GM23338 (cell line): ENCODE measurements at regions not wholly inside any gene's neighbourhood (a gene's known extent, or its start where the extent isn't known, plus 50 kb on each side); places are given as distances from the start of the nearest gene placed in this dataset.

Source experiments
- ATAC-seq: fragments of 200-7000 bp; cut with Tn5 transposase; 3 replicates; pipeline ENCODE4 v1.9.1; 2020
- DNase-seq: peaks from one replicate; pipeline ENCODE4 v3.0.0-alpha.2; 2015; ENCODE audit warnings: low spot score
- H2AFZ ChIP-seq: fragments of 200-600 bp; sonication (generic); 2 replicates; pipeline ENCODE4 v1.8.0; 2016; ENCODE audit warnings: antibody characterized with exemption, mild to moderate bottlenecking, moderate library complexity
- H3F3A ChIP-seq: fragments of 200-600 bp; sonication (generic); replicated peaks from 2 replicates; pipeline ENCODE4 v1.8.0; 2017; ENCODE audit warnings: antibody characterized with exemption, mixed run types, low read depth
- H3K27ac ChIP-seq: fragments of 200-600 bp; sonication (generic); 2 replicates; pipeline ENCODE4 v1.6.1; 2016; ENCODE audit warnings: low read depth
- H3K27me3 ChIP-seq: fragments of 200-600 bp; sonication (generic); 2 replicates; pipeline ENCODE4 v1.8.0; 2016; ENCODE audit warnings: mild to moderate bottlenecking, mixed run types, moderate library complexity; ENCODE audit not compliant: insufficient read depth
- H3K36me3 ChIP-seq: fragments of 200-600 bp; sonication (generic); 2 replicates; pipeline ENCODE4 v1.8.0; 2016; ENCODE audit warnings: mild to moderate bottlenecking; ENCODE audit not compliant: insufficient read depth
- H3K4me1 ChIP-seq: fragments of 200-600 bp; sonication (generic); 2 replicates; pipeline ENCODE4 v1.8.0; 2016; ENCODE audit warnings: mild to moderate bottlenecking, moderate library complexity; ENCODE audit not compliant: insufficient read depth
- H3K4me2 ChIP-seq: fragments of 200-600 bp; sonication (generic); 2 replicates; pipeline ENCODE4 v1.7.1; 2017; ENCODE audit warnings: mixed run types
- H3K4me3 ChIP-seq: fragments of 200-600 bp; sonication (generic); 2 replicates; pipeline ENCODE4 v1.6.1; 2016; ENCODE audit warnings: mixed run types
- H3K79me2 ChIP-seq: fragments of 200-600 bp; sonication (generic); replicated peaks from 2 replicates; pipeline ENCODE4 v1.8.0; 2017; ENCODE audit warnings: mild to moderate bottlenecking; ENCODE audit not compliant: insufficient read depth
- H3K9me2 ChIP-seq: fragments of 200-600 bp; sonication (generic); 2 replicates; pipeline ENCODE4 v1.8.0; 2017; ENCODE audit not compliant: insufficient read depth
- H4K20me1 ChIP-seq: fragments of 200-600 bp; sonication (generic); replicated peaks from 2 replicates; pipeline ENCODE4 v1.8.0; 2017; ENCODE audit warnings: mild to moderate bottlenecking; ENCODE audit not compliant: insufficient read depth
- H3K27ac Mint-ChIP-seq: 2 replicates; pipeline ENCODE4 v1.8.0; 2020; ENCODE audit warnings: inconsistent platforms, mild to moderate bottlenecking, moderate library complexity, mixed read lengths
- H3K27me3 Mint-ChIP-seq: 3 replicates; pipeline ENCODE4 v1.8.0; 2022; ENCODE audit warnings: low read depth, mild to moderate bottlenecking, moderate library complexity, mixed read lengths, inconsistent platforms; ENCODE audit not compliant: insufficient read depth, poor library complexity
- H3K36me3 Mint-ChIP-seq: 3 replicates; pipeline ENCODE4 v1.8.0; 2021; ENCODE audit warnings: low read depth, mild to moderate bottlenecking, inconsistent platforms, moderate library complexity, mixed read lengths
- H3K4me1 Mint-ChIP-seq: 3 replicates; pipeline ENCODE4 v1.8.0; 2020; ENCODE audit warnings: mild to moderate bottlenecking, inconsistent platforms, mixed read lengths
- H3K4me3 Mint-ChIP-seq: 3 replicates; pipeline ENCODE4 v1.8.0; 2021; ENCODE audit warnings: moderate library complexity, mild to moderate bottlenecking, inconsistent platforms, mixed read lengths
- H3K9me3 Mint-ChIP-seq: 3 replicates; pipeline ENCODE4 v1.8.0; 2020; ENCODE audit warnings: moderate library complexity, mild to moderate bottlenecking, inconsistent platforms, mixed read lengths
- CREB1 ChIP-seq: fragments of 250-450 bp; sonication (Bioruptor Pico); IDR thresholded peaks from 2 replicates; pipeline ENCODE4 v1.5.0; 2020; ENCODE audit warnings: low read depth, mild to moderate bottlenecking, moderate library complexity
- CTCF ChIP-seq, 2 experiments: fragments of 200-600 bp in 1 of 2; sonication (generic) in 1 of 2; conservative IDR thresholded peaks; 2 replicates each; pipeline versions ENCODE4 v1.5.1 to v1.6.1; 2016 to 2017; ENCODE audit warnings: antibody characterized with exemption in 2 of 2, low read depth in 2 of 2, mild to moderate bottlenecking in 2 of 2, moderate library complexity in 1 of 2
- ETS1 ChIP-seq: IDR thresholded peaks from 2 replicates; pipeline ENCODE4 v1.6.1; 2016; ENCODE audit warnings: antibody characterized with exemption
- EZH2 ChIP-seq: fragments of 200-600 bp; sonication (generic); IDR thresholded peaks from one replicate; pipeline ENCODE4 v1.8.0; 2017; ENCODE audit warnings: antibody characterized with exemption, mild to moderate bottlenecking, low read depth; ENCODE audit not compliant: unreplicated experiment
- JUNB ChIP-seq: IDR thresholded peaks from one replicate; pipeline ENCODE4 v1.6.1; 2016; ENCODE audit warnings: antibody characterized with exemption; ENCODE audit not compliant: unreplicated experiment
- NANOG ChIP-seq: IDR thresholded peaks from 2 replicates; pipeline ENCODE4 v1.6.1; 2016; ENCODE audit warnings: antibody characterized with exemption, borderline replicate concordance
- POLR2AphosphoS5 ChIP-seq: IDR thresholded peaks from 2 replicates; pipeline ENCODE4 v1.6.1; 2016; ENCODE audit warnings: antibody characterized with exemption, low read depth
- ZNF114 ChIP-seq: fragments of 250-450 bp; sonication (Bioruptor Pico); IDR thresholded peaks from 2 replicates; pipeline ENCODE4 v1.5.0; 2020; ENCODE audit warnings: mild to moderate bottlenecking, moderate library complexity
- ZNF462 ChIP-seq: fragments of 250-450 bp; sonication (Bioruptor Pico); IDR thresholded peaks from 2 replicates; pipeline ENCODE4 v1.5.0; 2020; ENCODE audit warnings: mild to moderate bottlenecking, moderate library complexity

- Mint-ChIP-seq H3K27ac (0 out of 2 replicates have a peak overlapping the region, but pooled peaks have one; percentile 85), H3K36me3 (peaks cover 9% of the 10 kb centered on the region; the same call in 2 of the 3 replicates), H3K9me3 (0 out of 3 replicates have a peak, but pooled peaks cover 3% of the 10 kb centered on the region), H3K4me3 (peak overlapping the region; percentile 30), H3K4me1 (peaks cover 56% of the 10 kb centered on the region), H3K27me3 (peaks cover 5% of the 10 kb centered on the region)
- Histone ChIP-seq H3K4me3 (peak overlapping the region; percentile 15; the same call in 1 of the 2 replicates), H3K27ac (peak overlapping the region; percentile 82; the same call in 1 of the 2 replicates), H3F3A (peaks cover 8% of the 10 kb centered on the region), H3K4me1 (peaks cover 58% of the 10 kb centered on the region), H3K4me2 (peak overlapping the region; percentile 69), H3K36me3 (no peaks in the 10 kb centered on the region), H3K9me2 (no peaks in the 10 kb centered on the region), H3K27me3 (no peaks in the 10 kb centered on the region), H2AFZ (no peak overlapping the region), H4K20me1 (no peaks in the 10 kb centered on the region), H3K79me2 (no peaks in the 10 kb centered on the region)
- peak; percentile 40; the same call in 2 of the 3 replicates for ATAC-seq
- DNase-seq: no peak
- TF ChIP-seq NANOG (peak; percentile 46; the same call in 1 of the 2 replicates), EZH2 (no peak)
Measured at GRCh38 chr3:78347176-78347575, 1307.3 kb downstream of the ROBO2 start.

GRCh38 chr3:78348664-78349063 lies 1308.8 kb downstream of the ROBO2 start:
- no peaks in the 10 kb centered on the region for H4K20me1 ChIP-seq
- H3K36me3 ChIP-seq: no peaks in the 10 kb centered on the region
- H3K79me2 ChIP-seq: no peaks in the 10 kb centered on the region
- peaks cover 14% of the 10 kb centered on the region; the same call in 2 of the 3 replicates for H3K36me3 Mint-ChIP-seq
- no peak overlapping the region for H3K4me2 ChIP-seq
- no peak for DNase-seq
- ATAC-seq: no peak
- H3F3A ChIP-seq: peaks cover 8% of the 10 kb centered on the region
- H3K9me3 Mint-ChIP-seq: peaks cover 2% of the 10 kb centered on the region; the same call in 1 of the 3 replicates
- no peaks in the 10 kb centered on the region for H3K9me2 ChIP-seq
- H3K27ac ChIP-seq: no peak overlapping the region
- H3K4me1 ChIP-seq: peaks cover 67% of the 10 kb centered on the region
- H3K4me3 ChIP-seq: no peak overlapping the region
- H3K4me1 Mint-ChIP-seq: peaks cover 61% of the 10 kb centered on the region
- no peaks in the 10 kb centered on the region for H3K27me3 ChIP-seq
- no peak overlapping the region for H3K27ac Mint-ChIP-seq
- H3K27me3 Mint-ChIP-seq: peaks cover 5% of the 10 kb centered on the region
- no peak overlapping the region for H3K4me3 Mint-ChIP-seq
- H2AFZ ChIP-seq: no peak overlapping the region
- no peak for TF ChIP-seq CREB1 (CRISPR knock-in tag)
- TF ChIP-seq ZNF462 (CRISPR knock-in tag): no peak
- no peak for TF ChIP-seq POLR2AphosphoS5
- TF ChIP-seq ETS1: no peak
- no peak for TF ChIP-seq ZNF114 (CRISPR knock-in tag)
- TF ChIP-seq CTCF (conservative IDR thresholded peaks at IDR 0.05; ENCODE audit: low read depth in 2 of 2): no peak
- TF ChIP-seq JUNB: no peak
